ENCODE measurements at regions not wholly inside any gene's neighbourhood (a gene's known extent, or its start where the extent isn't known, plus 50 kb on each side); places are given as distances from the start of the nearest gene placed in this dataset.

DNA sequence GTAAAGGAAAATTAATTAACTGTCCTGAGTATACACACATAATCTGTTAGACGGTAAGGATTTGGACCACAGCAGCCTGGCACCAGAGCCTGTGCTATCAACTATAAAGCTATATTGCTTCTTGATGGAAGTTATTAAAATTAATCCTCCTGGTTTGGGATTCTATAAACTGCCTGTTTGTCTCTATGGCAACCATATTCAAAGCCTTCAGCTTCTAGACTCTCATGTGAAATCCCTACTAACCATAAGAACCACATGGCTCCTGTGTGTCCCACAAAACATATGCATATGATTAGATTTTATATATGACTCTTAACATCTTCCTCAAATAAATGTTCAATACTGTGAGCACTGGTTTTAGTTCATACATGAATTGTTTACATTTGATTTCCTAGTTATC, 380.8 kb downstream of the ANKRD50 start:
- no peak for TF ChIP-seq MXI1 (conservative IDR thresholded peaks at IDR 0.05; ENCODE audit: poor library complexity, severe bottlenecking)
- TF ChIP-seq, protein P1, sequence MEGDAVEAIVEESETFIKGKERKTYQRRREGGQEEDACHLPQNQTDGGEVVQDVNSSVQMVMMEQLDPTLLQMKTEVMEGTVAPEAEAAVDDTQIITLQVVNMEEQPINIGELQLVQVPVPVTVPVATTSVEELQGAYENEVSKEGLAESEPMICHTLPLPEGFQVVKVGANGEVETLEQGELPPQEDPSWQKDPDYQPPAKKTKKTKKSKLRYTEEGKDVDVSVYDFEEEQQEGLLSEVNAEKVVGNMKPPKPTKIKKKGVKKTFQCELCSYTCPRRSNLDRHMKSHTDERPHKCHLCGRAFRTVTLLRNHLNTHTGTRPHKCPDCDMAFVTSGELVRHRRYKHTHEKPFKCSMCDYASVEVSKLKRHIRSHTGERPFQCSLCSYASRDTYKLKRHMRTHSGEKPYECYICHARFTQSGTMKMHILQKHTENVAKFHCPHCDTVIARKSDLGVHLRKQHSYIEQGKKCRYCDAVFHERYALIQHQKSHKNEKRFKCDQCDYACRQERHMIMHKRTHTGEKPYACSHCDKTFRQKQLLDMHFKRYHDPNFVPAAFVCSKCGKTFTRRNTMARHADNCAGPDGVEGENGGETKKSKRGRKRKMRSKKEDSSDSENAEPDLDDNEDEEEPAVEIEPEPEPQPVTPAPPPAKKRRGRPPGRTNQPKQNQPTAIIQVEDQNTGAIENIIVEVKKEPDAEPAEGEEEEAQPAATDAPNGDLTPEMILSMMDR (IDR thresholded peaks at IDR 0.05; ENCODE audit: poor library complexity, severe bottlenecking): no peak
- no peak for TF ChIP-seq EZH2 (IDR thresholded peaks at IDR 0.05; ENCODE audit: borderline replicate concordance, insufficient read depth, low read length, poor library complexity, severe bottlenecking)
- TF ChIP-seq RAD21 (conservative IDR thresholded peaks at IDR 0.05): no peak
- no peak for TF ChIP-seq SMC3 (conservative IDR thresholded peaks at IDR 0.05; ENCODE audit: poor library complexity)
- no peak for TF ChIP-seq EP300 (conservative IDR thresholded peaks at IDR 0.05; ENCODE audit: poor library complexity, severe bottlenecking)
- TF ChIP-seq POLR2AphosphoS5 (IDR thresholded peaks at IDR 0.05): no peak
- TF ChIP-seq, protein P2, sequence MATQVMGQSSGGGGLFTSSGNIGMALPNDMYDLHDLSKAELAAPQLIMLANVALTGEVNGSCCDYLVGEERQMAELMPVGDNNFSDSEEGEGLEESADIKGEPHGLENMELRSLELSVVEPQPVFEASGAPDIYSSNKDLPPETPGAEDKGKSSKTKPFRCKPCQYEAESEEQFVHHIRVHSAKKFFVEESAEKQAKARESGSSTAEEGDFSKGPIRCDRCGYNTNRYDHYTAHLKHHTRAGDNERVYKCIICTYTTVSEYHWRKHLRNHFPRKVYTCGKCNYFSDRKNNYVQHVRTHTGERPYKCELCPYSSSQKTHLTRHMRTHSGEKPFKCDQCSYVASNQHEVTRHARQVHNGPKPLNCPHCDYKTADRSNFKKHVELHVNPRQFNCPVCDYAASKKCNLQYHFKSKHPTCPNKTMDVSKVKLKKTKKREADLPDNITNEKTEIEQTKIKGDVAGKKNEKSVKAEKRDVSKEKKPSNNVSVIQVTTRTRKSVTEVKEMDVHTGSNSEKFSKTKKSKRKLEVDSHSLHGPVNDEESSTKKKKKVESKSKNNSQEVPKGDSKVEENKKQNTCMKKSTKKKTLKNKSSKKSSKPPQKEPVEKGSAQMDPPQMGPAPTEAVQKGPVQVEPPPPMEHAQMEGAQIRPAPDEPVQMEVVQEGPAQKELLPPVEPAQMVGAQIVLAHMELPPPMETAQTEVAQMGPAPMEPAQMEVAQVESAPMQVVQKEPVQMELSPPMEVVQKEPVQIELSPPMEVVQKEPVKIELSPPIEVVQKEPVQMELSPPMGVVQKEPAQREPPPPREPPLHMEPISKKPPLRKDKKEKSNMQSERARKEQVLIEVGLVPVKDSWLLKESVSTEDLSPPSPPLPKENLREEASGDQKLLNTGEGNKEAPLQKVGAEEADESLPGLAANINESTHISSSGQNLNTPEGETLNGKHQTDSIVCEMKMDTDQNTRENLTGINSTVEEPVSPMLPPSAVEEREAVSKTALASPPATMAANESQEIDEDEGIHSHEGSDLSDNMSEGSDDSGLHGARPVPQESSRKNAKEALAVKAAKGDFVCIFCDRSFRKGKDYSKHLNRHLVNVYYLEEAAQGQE (IDR thresholded peaks at IDR 0.05; ENCODE audit: borderline replicate concordance): no peak

Measured in neural cell (in vitro differentiated cells).